ENCODE measurements at regions not wholly inside any gene's neighbourhood (a gene's known extent, or its start where the extent isn't known, plus 50 kb on each side); places are given as distances from the start of the nearest gene placed in this dataset.

GRCh38 chr2:187011206-187011832, 162.3 kb upstream of the ZSWIM2 start:
- no peak overlapping the region for H3K27ac ChIP-seq
- TF ChIP-seq CTCF (IDR thresholded peaks at IDR 0.05) (no peak), ZFX (IDR thresholded peaks at IDR 0.05; ENCODE audit: borderline replicate concordance) (no peak)

- no peak for TF ChIP-seq ZFX (IDR thresholded peaks at IDR 0.05; ENCODE audit: borderline replicate concordance)
- TF ChIP-seq CTCF (IDR thresholded peaks at IDR 0.05) = no peak
- no peak overlapping the region for H3K27ac ChIP-seq
Observed at GRCh38 chr2:187009483-187010239, 160.7 kb upstream of the ZSWIM2 start.

- TF ChIP-seq CTCF (IDR thresholded peaks at IDR 0.05) (no peak), ZFX (IDR thresholded peaks at IDR 0.05; ENCODE audit: borderline replicate concordance) (no peak)
- H3K27ac ChIP-seq = no peak overlapping the region
Observed at GRCh38 chr2:187008111-187008510, 159.1 kb upstream of the ZSWIM2 start.

- no peak overlapping the region for H3K27ac ChIP-seq
- no peak for TF ChIP-seq ZFX (IDR thresholded peaks at IDR 0.05; ENCODE audit: borderline replicate concordance)
- TF ChIP-seq CTCF (IDR thresholded peaks at IDR 0.05) = no peak
Observed at GRCh38 chr2:187003611-187004010, 154.6 kb upstream of the ZSWIM2 start.

GRCh38 chr2:187003038-187003554, 154.1 kb upstream of the ZSWIM2 start:
- no peak for TF ChIP-seq CTCF (IDR thresholded peaks at IDR 0.05)
- TF ChIP-seq ZFX (IDR thresholded peaks at IDR 0.05; ENCODE audit: borderline replicate concordance) = no peak
- H3K27ac ChIP-seq = no peak overlapping the region

- no peak for TF ChIP-seq ZFX (IDR thresholded peaks at IDR 0.05; ENCODE audit: borderline replicate concordance)
- TF ChIP-seq CTCF (IDR thresholded peaks at IDR 0.05) = no peak
- no peak overlapping the region for H3K27ac ChIP-seq
Observed at GRCh38 chr2:187002242-187002641, 153.3 kb upstream of the ZSWIM2 start.

GRCh38 chr2:187001248-187001647, 152.3 kb upstream of the ZSWIM2 start:
- no peak for TF ChIP-seq CTCF (IDR thresholded peaks at IDR 0.05)
- TF ChIP-seq ZFX (IDR thresholded peaks at IDR 0.05; ENCODE audit: borderline replicate concordance) = no peak
- no peak overlapping the region for H3K27ac ChIP-seq
